ENCODE measurements at regions not wholly inside any gene's neighbourhood (a gene's known extent, or its start where the extent isn't known, plus 50 kb on each side); places are given as distances from the start of the nearest gene placed in this dataset.

GRCh38 chr9:120018037-120018436 is 561.9 kb downstream of the CDK5RAP2 start:
- 56% methylated on average over 3 of the region's 4 CpGs for WGBS (ENCODE audit: insufficient coverage, low coverage, low lambda C conversion rate, missing lambda C conversion rate)
- Histone ChIP-seq H3K27me3 (no peaks in the 10 kb centered on the region), H3K27ac (no peak overlapping the region), H3K4me3 (no peak overlapping the region), H3K4me1 (no peaks in the 10 kb centered on the region), H3K9me3 (no peaks in the 10 kb centered on the region), H3K36me3 (no peaks in the 10 kb centered on the region)
- DNase-seq (no peak), ATAC-seq (peak; percentile 60 to 84 (median 72))
- TF ChIP-seq POLR2A (IDR thresholded peaks at IDR 0.05), result no peak
- TF ChIP-seq, protein P1, sequence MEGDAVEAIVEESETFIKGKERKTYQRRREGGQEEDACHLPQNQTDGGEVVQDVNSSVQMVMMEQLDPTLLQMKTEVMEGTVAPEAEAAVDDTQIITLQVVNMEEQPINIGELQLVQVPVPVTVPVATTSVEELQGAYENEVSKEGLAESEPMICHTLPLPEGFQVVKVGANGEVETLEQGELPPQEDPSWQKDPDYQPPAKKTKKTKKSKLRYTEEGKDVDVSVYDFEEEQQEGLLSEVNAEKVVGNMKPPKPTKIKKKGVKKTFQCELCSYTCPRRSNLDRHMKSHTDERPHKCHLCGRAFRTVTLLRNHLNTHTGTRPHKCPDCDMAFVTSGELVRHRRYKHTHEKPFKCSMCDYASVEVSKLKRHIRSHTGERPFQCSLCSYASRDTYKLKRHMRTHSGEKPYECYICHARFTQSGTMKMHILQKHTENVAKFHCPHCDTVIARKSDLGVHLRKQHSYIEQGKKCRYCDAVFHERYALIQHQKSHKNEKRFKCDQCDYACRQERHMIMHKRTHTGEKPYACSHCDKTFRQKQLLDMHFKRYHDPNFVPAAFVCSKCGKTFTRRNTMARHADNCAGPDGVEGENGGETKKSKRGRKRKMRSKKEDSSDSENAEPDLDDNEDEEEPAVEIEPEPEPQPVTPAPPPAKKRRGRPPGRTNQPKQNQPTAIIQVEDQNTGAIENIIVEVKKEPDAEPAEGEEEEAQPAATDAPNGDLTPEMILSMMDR (IDR thresholded peaks at IDR 0.05), result no peak
- intact Hi-C loops (cut with DNase I), result no loop called here

- H3K9me3 ChIP-seq, result no peaks in the 10 kb centered on the region
- H3K27ac ChIP-seq, result no peak overlapping the region
- intact Hi-C loops (cut with DNase I), result no loop called here
- DNase-seq, result no peak
- no peaks in the 10 kb centered on the region for H3K36me3 ChIP-seq
- no peaks in the 10 kb centered on the region for H3K27me3 ChIP-seq
- TF ChIP-seq POLR2A (IDR thresholded peaks at IDR 0.05), result no peak
- 50% methylated on average over 1 of the region's 2 CpGs for WGBS (ENCODE audit: insufficient coverage, low coverage, low lambda C conversion rate, missing lambda C conversion rate)
- H3K4me1 ChIP-seq, result no peaks in the 10 kb centered on the region
- ATAC-seq, result no peak
- H3K4me3 ChIP-seq, result no peak overlapping the region
These were observed 563.7 kb downstream of the CDK5RAP2 start for GRCh38 chr9:120016231-120016630.

DNA sequence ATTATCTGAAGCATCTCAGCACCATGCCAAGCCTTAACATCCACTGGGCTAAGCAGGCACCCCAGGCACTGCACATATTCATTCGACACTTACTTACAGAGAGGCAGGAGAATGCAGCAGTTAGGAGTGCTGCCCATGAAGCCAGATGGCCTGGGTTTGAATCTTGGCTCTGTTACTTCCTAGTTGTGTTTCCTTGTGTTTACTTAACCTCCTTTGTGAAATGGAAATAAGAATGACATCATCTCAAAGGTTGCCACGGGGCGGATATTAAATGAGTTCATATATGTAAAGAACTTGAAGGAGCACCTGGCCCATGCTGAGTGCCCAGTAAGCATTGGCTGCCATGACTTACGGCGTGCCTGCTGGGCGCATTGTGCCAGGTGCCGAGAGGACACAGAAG is 565.2 kb downstream of the CDK5RAP2 start:
- intact Hi-C loops (cut with DNase I), result no loop called here
- H3K27me3 ChIP-seq, result no peaks in the 10 kb centered on the region
- WGBS (ENCODE audit: insufficient coverage, low coverage, low lambda C conversion rate, missing lambda C conversion rate), result 75% methylated on average over 7 of the region's 7 CpGs
- DNase-seq (no peak), ATAC-seq (no peak)
- no peak overlapping the region for H3K27ac ChIP-seq
- no peak for TF ChIP-seq POLR2A (IDR thresholded peaks at IDR 0.05)
- TF ChIP-seq, protein P1 (IDR thresholded peaks at IDR 0.05), result no peak
- H3K4me1 ChIP-seq, result no peaks in the 10 kb centered on the region
- H3K9me3 ChIP-seq, result no peaks in the 10 kb centered on the region
- no peak overlapping the region for H3K4me3 ChIP-seq
- no peaks in the 10 kb centered on the region for H3K36me3 ChIP-seq

DNA sequence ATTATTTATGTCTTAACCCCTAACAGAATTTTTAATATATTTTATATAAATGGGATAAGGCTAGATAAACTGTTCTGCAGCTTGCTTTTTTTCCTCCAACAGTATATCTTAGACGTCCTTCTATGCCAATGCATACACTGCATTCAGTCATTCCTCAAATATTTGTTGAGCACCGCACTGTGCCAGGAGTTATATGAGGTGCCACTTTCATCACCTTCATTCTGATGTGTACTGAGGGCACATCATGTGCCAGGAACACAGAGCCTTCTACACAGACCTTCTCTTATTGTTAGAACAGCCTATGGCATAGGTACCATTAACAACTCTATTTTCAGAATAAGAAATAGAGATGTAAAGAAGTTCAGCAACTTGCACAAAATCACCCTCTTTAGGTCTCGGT is 570.1 kb downstream of the CDK5RAP2 start:
- H3K36me3 ChIP-seq, result no peaks in the 10 kb centered on the region
- no peak for TF ChIP-seq POLR2A (IDR thresholded peaks at IDR 0.05)
- TF ChIP-seq, protein P1 (IDR thresholded peaks at IDR 0.05), result no peak
- H3K9me3 ChIP-seq, result no peaks in the 10 kb centered on the region
- DNase-seq (no peak), ATAC-seq (no peak)
- H3K27ac ChIP-seq, result no peak overlapping the region
- H3K4me3 ChIP-seq, result no peak overlapping the region
- H3K27me3 ChIP-seq, result no peaks in the 10 kb centered on the region
- WGBS (ENCODE audit: insufficient coverage, low coverage, low lambda C conversion rate, missing lambda C conversion rate), result 33% methylated on average over 3 of the region's 3 CpGs
- intact Hi-C loops (cut with DNase I), result no loop called here
- no peaks in the 10 kb centered on the region for H3K4me1 ChIP-seq

DNA sequence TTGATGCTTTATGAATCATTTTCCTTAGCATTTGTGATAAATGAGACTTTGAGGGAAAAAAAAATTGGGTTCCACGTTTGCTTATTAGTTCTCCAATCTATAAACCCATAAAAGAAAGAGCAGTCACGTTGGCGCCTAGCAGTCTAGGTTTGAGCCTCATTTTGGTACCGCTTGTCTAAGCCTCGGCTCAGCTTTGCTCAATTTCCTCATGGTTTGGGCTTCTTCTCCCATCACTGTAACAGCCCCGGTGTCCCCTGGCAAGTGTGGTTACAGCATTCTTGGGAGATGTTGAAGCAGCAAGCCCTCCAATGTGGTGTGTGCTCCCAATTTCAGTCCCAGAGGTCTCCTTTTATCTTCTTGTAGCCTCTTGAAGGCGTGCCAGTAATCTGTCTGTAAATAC is 578.4 kb downstream of the CDK5RAP2 start:
- WGBS (ENCODE audit: insufficient coverage, low coverage, low lambda C conversion rate, missing lambda C conversion rate), result 49% methylated on average over 4 of the region's 7 CpGs
- H3K4me1 ChIP-seq, result no peaks in the 10 kb centered on the region
- DNase-seq, result no peak
- H3K9me3 ChIP-seq, result no peaks in the 10 kb centered on the region
- no peak for TF ChIP-seq POLR2A (IDR thresholded peaks at IDR 0.05)
- TF ChIP-seq, protein P1 (IDR thresholded peaks at IDR 0.05), result no peak
- no peak overlapping the region for H3K4me3 ChIP-seq
- no peaks in the 10 kb centered on the region for H3K27me3 ChIP-seq
- no peaks in the 10 kb centered on the region for H3K36me3 ChIP-seq
- intact Hi-C loops (cut with DNase I), result no loop called here
- ATAC-seq, result no peak
- H3K27ac ChIP-seq, result no peak overlapping the region
